Amniotic stem cell (primary cell): ENCODE measurements at regions not wholly inside any gene's neighbourhood (a gene's known extent, or its start where the extent isn't known, plus 50 kb on each side); places are given as distances from the start of the nearest gene placed in this dataset.

Experiments used
- DNase-seq: peaks from one replicate; lab custom pipeline; 2025; lab: John Stamatoyannopoulos, UW

DNA sequence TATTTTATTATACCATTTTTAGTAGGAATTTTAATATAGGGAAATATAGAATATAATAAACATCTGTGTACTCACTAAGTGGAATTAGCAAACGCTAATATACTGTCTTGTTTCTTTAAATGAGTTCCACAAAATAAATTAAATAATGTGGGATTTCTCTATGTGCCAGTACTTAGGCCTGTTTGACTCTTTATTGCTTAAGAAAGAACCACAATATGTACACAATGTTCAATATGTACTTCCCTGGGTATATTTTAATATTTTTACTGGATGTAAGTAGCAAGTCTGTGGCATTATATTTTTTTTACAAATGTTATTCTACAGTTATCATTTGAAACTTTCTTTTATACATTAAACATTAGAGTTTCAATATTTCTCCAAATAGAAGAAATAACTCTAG is 92.5 kb upstream of the CARD18 start:
- DNase-seq: no peak

DNA sequence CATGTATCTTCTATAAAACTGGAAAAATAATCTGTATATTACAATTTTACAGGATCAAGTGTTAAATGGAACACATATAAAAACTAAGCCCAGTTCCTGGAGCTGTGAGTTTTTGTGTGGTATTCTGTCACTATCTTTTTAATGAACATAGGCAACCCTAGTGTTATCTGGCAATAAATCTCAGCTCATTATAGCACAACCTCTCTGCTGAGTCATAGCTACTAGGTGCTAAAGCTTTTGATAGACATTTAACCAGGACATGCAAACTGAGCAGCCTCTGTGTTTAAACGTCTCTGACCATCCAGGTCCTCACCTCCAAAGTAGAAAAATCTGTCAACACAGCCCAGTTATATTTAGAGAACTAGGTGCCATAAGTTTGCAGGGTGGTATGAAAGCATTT is 91.0 kb upstream of the CARD18 start:
- DNase-seq: no peak

DNA sequence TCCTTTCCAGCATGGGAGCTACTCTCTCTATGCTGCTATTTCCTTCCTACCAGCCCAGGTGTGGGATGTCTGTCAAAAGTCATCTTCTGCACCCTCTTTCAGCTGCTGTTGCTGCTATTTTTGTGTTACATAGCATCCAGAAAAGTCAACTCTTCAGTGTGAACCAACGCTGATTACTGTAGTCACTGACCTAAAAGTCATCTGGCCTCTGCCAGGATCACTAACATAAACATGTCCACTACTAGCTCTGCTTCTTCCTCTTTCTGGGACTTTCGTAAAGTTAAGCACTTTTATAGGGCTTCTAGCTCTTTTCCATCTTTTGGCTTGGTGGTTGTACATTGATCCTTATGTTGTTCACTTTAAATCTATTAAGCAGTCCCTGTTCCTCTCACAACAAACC is 90.2 kb upstream of the CARD18 start:
- no peak for DNase-seq

DNA sequence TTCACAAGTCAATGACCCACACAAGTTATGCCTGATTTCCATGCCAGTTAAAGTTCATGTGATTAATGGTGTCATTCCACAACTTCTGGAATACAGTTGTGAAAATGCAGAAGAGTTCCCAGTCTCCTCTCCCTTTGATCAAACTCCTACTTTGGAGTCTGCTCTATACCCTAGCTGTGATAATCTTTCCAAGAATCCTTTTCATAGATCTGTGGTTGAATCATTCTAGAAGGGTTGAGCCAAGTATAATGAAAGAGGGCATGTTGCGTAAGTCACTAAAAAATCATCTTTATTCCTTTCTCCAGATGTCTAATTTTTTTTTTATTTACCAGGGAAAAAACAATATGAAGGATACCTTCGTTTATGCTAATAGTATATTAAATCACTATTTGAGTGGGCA is 89.7 kb upstream of the CARD18 start:
- no peak for DNase-seq

DNA sequence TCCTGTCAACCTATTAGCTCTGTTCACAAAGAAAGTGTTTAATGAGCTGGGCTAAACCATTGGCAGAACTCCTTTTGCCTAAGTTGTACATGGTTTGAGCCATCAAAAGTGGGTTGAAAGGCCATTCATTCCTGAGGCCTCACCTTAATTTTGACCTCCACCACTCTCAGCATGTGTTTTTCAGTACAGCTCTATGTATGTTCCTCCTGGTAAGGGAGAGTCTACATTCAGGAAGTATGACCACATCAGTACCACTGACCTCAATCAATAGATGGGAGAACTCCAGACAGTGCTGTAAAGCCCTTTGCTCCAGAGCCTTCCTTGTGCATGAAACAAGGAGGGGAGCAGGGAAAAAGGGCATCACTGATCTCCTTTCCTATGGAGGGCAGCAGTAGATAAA is 87.8 kb upstream of the CARD18 start:
- DNase-seq: no peak

DNA sequence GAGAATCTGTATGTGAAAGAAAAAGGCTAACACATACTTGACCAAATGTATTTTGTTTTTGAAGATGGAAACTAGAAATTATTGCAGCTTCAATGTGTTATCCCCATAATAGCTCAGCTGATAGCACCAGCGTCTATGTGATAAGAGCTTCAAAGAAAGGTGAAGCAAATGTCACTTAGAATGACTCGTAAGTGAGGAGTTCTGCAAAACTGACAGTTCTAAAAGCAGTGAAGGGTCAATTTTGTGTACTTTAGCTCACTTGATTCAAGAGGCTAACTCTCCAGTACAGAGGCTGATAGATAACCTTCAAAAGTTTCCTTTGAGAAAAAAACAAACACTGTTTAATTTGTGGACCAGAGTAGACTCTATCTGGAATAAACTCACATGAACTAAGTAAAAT is 87.2 kb upstream of the CARD18 start:
- DNase-seq: no peak

DNA sequence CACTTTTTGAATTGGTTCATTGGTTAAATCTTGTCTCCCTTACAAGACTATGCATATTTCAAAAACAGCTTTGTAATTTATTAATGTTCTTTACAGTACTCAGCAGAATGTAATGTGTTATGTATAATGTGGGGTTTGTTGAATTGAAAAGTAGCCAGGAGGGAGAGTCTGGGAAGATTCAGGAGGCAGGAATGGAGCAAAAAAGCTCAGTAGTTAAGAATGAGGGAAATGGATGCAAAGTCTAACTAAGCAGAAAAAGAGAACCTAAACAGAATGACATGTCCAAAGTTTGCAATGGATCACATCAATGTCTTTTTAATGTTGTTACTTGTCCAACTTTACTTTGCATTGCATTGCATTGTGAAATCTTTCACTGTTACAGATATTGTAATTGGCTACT is 86.5 kb upstream of the CARD18 start:
- DNase-seq: no peak

DNA sequence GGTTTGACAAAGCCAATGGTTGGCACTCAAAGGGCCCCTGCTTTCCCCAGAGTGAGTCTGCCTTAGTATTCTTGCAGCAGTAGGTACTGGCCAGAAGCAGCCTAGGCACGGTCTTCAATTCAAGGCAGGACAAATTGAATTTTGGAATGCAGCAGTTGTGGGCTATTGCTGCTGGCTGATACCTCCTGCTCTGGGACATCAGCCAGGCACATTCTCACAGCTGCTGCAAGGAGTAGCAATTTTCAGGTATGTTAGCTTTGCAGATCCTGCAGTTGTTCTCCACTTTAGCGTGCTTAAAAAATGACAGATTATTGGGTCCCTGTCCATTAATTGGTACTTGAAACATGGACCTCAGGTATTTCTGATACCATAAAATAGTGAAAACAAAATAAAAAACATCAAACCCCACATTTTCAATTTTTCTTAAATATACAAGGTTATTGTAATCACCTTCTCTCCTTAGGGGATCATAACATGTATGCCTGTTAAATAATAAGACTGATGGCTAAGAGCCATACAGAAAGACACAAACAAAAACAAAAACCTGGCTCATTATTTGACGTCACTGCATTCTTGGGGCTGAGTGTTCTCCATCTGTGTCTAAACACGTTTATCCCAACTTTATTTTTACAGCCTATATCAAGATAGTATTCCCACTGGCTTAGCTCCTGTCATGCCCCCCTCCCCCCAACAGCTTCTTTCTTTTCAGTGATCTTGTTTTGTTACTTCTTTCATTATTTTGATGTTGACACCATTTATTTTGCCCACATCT is 85.1 kb upstream of the CARD18 start:
- no peak for DNase-seq

DNA sequence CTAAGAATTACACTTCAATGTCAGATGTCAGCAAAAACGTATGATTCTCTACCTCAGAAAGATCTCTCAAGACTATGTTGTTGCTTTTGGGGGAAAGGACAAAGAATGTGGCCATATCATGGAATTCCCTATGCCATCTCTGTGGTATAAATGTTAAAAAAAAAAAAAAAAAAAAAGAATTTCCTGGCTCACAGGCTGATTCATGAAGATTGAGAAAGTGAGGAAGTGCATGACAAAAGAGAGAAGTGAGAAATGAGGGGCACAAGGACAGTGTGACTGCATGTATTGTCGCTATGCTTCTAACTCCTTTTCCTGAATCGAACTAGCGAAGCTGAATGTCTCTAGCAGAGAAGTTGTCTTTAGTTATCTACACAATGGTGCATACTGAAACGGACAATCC is 80.6 kb upstream of the CARD18 start:
- DNase-seq: no peak

DNA sequence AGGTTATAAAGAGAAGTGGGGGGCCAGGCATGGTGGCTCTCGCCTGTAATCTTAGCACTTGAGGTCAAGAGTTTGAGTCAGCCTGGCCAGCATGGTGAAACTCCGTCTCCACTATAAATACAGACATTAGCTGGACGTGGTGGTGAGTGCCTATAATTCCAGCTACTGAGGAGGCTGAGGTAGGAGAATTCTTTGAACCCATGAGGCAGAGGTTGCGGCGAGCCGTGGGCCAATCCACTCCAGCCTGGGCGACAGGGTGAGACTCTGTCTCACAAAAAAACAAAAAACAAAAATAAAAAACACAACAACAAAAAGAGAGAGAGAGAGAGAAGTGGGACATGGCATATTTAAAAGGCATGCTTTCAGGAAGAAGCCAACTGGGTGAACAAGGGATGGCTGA is 80.1 kb upstream of the CARD18 start:
- DNase-seq: no peak

DNA sequence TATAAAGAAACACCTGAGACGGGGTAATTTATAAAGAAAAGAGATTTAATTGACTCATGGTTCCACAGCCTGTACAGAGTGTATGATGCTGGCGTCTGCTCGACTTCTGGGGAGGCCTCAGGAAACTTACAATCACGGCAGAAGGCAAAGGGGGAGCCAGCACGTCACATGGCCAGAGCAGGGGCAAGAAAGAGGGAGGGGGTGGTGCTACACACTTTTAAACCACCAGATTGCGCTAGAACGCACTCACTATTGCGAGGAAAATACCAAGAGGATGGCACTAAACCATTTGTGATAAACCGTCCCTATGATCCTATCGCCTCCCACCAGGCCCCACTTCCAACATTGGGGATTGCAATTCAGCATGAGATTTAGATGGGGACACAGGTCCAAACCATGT is 79.7 kb upstream of the CARD18 start:
- DNase-seq: no peak

DNA sequence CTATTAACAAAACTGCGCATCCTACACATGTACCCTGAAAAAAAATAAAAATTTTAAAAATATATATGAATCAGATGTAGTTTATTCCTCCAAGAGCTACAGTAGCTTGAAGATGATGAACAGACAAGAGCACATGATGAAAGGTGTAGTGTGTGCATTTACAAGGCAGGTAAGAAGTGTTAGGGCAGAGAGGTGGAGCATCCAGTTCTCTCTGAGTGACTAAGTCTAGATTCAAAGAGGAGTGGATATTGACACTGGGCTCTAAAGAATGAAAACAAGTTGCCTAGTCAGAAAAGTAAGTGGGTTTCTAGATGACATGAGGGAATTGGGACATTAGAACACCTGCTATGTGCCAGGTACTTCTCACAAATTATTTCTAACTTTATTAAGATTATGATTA is 76.0 kb upstream of the CARD18 start:
- DNase-seq: no peak

DNA sequence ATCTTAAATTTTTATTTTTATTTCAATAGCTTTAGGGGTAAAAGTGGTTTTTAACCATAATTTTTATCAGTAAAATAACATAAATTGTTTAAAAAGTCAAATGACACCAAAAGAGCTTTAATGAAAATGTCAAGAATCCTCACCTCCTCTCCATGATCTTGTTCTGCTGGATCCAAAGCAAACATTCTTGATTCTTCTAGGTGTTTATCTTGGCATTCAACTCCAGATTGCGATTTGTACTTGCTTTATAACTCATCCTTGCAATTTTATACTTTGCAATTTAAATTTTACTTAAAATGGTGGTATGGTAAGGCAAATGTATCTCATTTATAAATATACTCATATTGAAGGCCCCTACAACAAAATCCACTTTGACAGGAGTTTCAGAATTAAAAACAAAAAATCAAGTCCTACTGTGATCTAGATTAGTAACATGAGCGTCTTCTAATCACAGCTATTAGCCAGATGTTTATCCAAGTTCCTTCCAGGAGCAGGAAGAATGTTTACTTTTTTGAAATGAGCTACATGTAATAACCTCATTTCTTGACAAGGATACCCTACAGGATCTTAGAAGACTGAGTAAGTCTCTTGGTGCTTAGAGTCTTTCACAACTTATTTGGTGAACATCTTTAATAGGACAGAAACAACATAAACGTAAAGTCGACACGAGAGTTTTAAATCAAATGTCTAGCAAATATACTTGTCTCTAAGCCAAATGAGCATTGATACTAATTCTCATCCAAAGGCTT is 72.4 kb upstream of the CARD18 start:
- no peak for DNase-seq

DNA sequence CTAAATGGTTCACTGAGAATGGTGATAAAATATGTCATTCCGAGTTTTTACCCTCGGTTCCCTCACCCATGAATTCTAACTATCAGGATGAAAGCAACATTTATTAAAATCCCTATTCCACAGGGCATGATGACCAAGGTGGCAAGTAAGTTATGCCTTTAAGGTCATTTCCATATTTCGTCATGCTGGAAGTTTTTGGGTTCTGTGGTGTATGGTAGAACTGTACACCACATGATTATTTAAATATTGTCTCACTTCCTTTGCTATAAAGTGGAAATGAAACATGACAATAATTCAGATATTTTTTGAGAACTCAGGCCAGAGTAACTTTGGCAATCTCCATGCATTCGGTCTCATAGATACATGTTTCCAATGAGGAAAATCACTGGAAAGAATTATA is 68.5 kb upstream of the CARD18 start:
- DNase-seq: no peak

DNA sequence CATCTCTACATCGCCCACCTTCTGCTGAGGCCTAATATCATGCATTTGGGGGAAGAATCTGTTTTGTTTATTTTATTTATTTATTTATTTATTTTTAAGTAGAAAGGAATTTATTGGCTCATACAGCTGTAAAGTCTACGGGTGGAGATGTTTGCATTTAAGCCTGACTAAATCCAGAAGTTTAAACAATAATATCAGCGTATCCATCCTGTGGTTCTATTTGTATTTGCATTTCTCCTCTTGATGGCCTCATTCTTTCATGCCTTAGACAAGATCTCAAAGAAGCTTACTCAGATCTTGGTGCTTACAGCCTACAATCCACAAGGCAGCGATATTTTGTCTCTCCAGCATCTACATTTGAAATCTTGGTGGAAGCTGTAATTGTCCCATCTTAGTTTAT is 67.1 kb upstream of the CARD18 start:
- DNase-seq: no peak

DNA sequence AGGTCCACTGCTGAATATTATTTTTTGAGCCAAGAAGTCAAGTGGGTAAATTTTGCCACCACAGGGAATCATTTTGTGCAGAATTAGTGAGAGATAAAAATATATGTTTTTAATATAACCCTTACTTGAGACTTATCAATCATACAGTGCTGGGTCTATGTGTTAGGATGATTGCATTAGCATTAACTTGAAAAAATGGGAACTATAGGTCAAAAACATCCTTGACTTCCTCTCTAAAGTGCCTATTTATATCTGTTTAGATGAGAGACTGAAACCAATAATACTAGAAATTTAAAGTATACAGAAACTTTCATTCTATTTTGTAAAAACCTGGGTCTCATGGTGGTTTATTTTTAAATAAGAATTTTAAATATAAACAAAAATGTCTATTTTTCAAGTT is 65.1 kb upstream of the CARD18 start:
- DNase-seq: no peak

DNA sequence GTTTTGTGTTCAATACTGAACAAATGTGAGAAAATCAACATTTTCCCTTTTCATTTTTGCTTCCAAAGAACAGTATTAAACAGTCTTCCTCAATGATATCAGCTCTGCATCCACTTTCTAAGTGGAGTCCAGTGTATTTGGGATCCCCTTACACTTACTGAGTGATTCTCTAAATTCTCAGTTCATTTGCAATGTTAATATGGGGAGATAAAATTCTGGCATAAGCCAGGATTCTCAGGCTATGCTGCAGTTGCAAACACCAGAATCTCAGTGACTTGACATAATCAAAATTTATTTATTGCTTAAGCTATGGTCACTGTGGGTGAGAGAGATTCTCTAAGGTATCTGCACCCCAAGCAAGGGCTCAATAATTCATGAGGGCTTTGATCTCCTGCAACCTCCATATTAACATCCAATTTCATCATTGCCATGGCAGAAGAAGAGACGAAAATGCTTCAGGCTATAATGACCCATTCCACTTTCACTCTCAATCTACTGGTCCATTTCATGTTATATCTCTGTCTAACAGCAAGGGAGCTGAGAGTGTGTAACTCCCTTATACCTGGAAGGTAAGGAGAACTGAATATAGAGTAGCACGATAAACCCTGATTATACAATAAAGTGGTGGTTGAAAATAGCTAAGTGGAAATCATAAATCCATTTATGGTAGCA is 64.1 kb upstream of the CARD18 start:
- no peak for DNase-seq

DNA sequence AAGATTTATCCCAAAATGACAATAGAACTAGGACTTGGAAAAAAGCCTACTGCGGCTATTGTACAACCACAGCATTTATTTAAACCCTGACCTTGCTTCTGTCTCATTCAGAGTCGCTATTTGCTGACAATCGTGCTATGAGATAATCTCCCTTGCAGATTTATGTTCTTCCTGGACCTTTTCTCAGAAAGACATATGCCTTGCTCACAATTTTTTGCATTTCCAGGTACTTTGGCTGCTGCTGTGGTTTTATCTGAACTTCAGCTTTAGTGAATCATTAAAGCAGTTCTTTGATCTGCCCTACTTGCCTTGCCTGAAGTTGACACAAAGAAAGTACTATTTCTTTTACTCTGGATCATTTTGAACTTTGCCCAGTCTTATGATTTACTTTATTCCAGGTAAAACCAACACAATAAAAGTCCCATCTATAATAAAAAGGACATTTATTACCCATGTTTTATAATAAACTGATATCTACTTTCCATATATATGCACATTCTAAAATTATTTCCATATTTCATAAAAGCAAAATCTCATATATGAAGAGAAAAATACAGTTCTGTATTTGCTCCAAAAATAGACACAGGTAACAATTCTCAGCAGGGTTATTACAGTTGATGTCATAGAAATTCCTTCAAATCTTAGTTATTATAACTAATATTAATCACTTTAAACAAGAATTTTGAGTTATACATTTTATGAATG is 63.4 kb upstream of the CARD18 start:
- DNase-seq: no peak

DNA sequence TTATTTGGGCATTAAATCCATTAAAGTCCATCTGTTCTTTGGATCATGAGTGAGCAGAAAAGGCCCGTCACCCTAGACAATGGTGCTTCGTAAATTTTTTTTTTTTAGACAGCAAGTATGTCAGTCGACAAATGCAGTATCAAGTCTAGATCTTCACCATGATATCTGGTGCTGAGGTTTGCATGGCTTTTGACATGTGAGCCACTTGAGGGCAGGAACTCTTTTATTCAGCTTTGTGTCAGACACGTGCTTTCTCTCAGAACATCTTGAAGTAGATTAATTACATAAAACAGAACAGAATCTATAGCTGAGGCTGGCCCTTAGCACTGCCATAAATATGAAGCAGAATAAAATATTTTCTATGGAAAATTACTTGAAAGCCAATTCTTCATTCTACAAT is 62.9 kb upstream of the CARD18 start:
- DNase-seq: no peak

DNA sequence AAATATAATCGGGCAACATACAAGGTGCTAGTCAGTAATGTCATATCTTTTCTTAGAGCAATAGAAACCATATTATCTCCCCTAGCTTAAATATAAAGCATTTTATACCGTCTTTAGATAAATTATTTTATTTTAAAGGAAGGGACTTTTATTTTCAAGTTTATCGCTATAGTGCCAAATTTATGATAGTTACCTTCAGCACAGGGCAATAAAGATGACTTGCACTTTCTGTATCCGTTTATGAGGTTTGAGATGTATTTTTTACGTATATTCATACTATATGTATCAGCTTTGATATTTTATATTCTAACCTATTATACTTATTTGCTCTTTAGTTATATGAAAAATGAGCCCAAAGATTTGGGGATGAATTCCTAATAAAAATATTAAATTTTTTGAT is 61.6 kb upstream of the CARD18 start:
- no peak for DNase-seq

DNA sequence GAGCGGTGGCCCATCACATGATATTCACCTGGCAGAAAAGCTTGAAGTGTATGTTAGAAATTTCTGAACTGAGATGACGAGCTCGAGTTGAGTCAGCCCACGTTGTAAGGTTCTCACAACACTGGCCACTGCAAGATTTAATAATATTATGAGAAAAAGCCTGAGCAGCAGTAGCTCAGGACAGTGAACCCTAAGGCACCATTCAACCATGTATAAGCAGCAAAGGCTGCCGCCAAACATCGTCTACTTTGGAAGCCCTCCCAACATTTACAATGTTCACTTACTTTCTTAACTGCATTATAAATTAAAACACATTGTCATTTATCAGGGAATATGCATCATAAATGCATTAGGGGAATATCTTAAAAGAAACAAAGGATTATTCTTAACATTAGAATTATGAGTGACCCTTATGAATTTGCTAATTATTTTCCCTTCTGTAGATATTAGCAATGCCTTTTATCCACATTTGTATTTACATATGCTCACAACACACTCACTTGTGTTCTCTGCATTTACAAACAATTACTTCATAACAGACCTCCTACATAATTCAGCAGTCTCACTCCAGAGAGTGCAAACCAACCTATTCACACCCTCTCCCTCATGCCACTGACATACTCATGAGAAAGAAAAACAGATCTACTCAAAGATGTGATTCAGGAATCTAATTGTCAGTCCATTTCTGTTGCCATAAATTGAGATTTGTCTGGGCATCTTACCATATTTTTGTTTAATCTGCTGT is 57.7 kb upstream of the CARD18 start:
- no peak for DNase-seq

DNA sequence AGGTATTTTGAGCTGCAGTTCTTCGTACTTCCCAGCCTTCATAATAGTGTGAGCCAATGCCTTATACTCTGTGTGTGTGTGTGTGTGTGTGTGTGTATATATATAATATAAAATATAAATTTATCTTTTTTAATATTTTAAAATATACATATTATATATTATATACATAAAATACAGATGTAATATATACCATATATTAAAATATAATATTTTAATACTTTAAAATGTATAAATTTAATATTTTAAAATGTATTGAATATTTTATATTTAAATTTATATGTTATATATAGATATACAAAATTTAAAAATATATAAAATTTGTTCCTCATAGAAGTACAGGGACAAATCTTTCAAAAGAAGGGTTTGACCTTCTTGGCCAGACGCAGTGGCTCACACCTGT is 53.7 kb upstream of the CARD18 start:
- no peak for DNase-seq
